Astrocyte (in vitro differentiated cells and primary cell): ENCODE measurements at regions not wholly inside any gene's neighbourhood (a gene's known extent, or its start where the extent isn't known, plus 50 kb on each side); places are given as distances from the start of the nearest gene placed in this dataset.

Experiments used
- DNase-seq: peaks from one replicate; pipeline ENCODE4 v3.0.0-alpha.2; 2010; ENCODE audit warnings: low read depth
- FAIRE-seq: peaks from 2 replicates; lab custom pipeline; 2011; peaks lifted over from hg19 to GRCh38; lab: Jason Lieb, UNC
- H2AFZ ChIP-seq: 2 replicates; pipeline ENCODE4 v1.6.0; 2012; ENCODE audit warnings: low read depth, low read length, inconsistent platforms
- H3K27ac ChIP-seq: 2 replicates; pipeline ENCODE4 v1.5.1; 2011; ENCODE audit warnings: low read depth, low read length, inconsistent platforms
- H3K27me3 ChIP-seq: 2 replicates; pipeline ENCODE4 v1.6.0; 2011; ENCODE audit warnings: low read length, inconsistent platforms; ENCODE audit not compliant: insufficient read depth
- H3K36me3 ChIP-seq: 2 replicates; pipeline ENCODE4 v1.5.1; 2011; ENCODE audit warnings: low read length, inconsistent platforms; ENCODE audit not compliant: insufficient read depth
- H3K4me1 ChIP-seq: 2 replicates; pipeline ENCODE4 v1.5.1; 2011; ENCODE audit warnings: low read length, inconsistent platforms; ENCODE audit not compliant: insufficient read depth
- H3K4me2 ChIP-seq: 2 replicates; pipeline ENCODE4 v1.6.0; 2012; ENCODE audit warnings: low read length, inconsistent platforms
- H3K4me3 ChIP-seq: 2 replicates; pipeline ENCODE4 v1.5.1; 2011; ENCODE audit warnings: low read depth, mild to moderate bottlenecking, low read length, inconsistent platforms; ENCODE audit not compliant: insufficient read depth
- H3K79me2 ChIP-seq: 2 replicates; pipeline ENCODE4 v1.6.0; 2012; ENCODE audit warnings: mild to moderate bottlenecking, low read length, inconsistent platforms; ENCODE audit not compliant: insufficient read depth
- H3K9ac ChIP-seq: 2 replicates; pipeline ENCODE4 v1.6.0; 2012; ENCODE audit warnings: mild to moderate bottlenecking, low read length, inconsistent platforms
- H3K9me3 ChIP-seq: 2 replicates; pipeline ENCODE4 v1.5.1; 2012; ENCODE audit warnings: low read depth, mild to moderate bottlenecking, low read length, inconsistent platforms; ENCODE audit not compliant: insufficient read depth
- H4K20me1 ChIP-seq: 2 replicates; pipeline ENCODE4 v1.6.0; 2012; ENCODE audit warnings: low read length, inconsistent platforms; ENCODE audit not compliant: insufficient read depth
- H3K27ac Mint-ChIP-seq: one replicate; pipeline ENCODE4 v1.8.0; 2021; ENCODE audit warnings: mild to moderate bottlenecking, mixed read lengths; ENCODE audit not compliant: unreplicated experiment
- H3K27me3 Mint-ChIP-seq: one replicate; pipeline ENCODE4 v1.8.0; 2021; ENCODE audit warnings: low read depth, mixed read lengths; ENCODE audit not compliant: unreplicated experiment
- H3K36me3 Mint-ChIP-seq: one replicate; pipeline ENCODE4 v1.8.0; 2021; ENCODE audit warnings: low read depth, mixed read lengths; ENCODE audit not compliant: unreplicated experiment
- H3K4me1 Mint-ChIP-seq: one replicate; pipeline ENCODE4 v1.8.0; 2021; ENCODE audit warnings: low read depth, mixed read lengths; ENCODE audit not compliant: unreplicated experiment
- H3K4me3 Mint-ChIP-seq: one replicate; pipeline ENCODE4 v1.8.0; 2021; ENCODE audit warnings: mild to moderate bottlenecking, moderate library complexity, mixed read lengths; ENCODE audit not compliant: unreplicated experiment
- H3K9me3 Mint-ChIP-seq: one replicate; pipeline ENCODE4 v1.8.0; 2021; ENCODE audit warnings: mild to moderate bottlenecking, mixed read lengths; ENCODE audit not compliant: unreplicated experiment
- CTCF ChIP-seq: IDR thresholded peaks from 2 replicates; pipeline ENCODE4 v1.5.1; 2011; ENCODE audit warnings: low read depth, mild to moderate bottlenecking, inconsistent platforms, low read length, moderate library complexity; ENCODE audit not compliant: insufficient read depth
- EZH2 ChIP-seq: IDR thresholded peaks from 2 replicates; pipeline ENCODE4 v1.6.1; 2012; ENCODE audit warnings: mild to moderate bottlenecking, low read length, inconsistent platforms; ENCODE audit not compliant: insufficient read depth

GRCh38 chr4:13766761-13767540 lies 139.4 kb upstream of the BOD1L1 start:
- no peak overlapping the region for H3K27ac Mint-ChIP-seq
- H3K4me2 ChIP-seq = no peak overlapping the region
- peaks cover 12% of the 10 kb centered on the region for H3K9me3 Mint-ChIP-seq
- no peak for FAIRE-seq
- peaks cover 5% of the 10 kb centered on the region for H3K27me3 Mint-ChIP-seq
- no peak for DNase-seq
- no peak for TF ChIP-seq EZH2
- TF ChIP-seq CTCF = no peak
- no peaks in the 10 kb centered on the region for H3K9me3 ChIP-seq
- no peak overlapping the region for H3K27ac ChIP-seq
- no peak overlapping the region for H3K9ac ChIP-seq
- H3K4me3 ChIP-seq = no peak overlapping the region
- H3K36me3 ChIP-seq = no peaks in the 10 kb centered on the region
- no peak overlapping the region for H2AFZ ChIP-seq
- H4K20me1 ChIP-seq = no peaks in the 10 kb centered on the region
- no peaks in the 10 kb centered on the region for H3K79me2 ChIP-seq
- H3K27me3 ChIP-seq = no peaks in the 10 kb centered on the region
- no peaks in the 10 kb centered on the region for H3K4me1 Mint-ChIP-seq
- H3K4me3 Mint-ChIP-seq = no peak overlapping the region
- H3K36me3 Mint-ChIP-seq = no peaks in the 10 kb centered on the region
- no peaks in the 10 kb centered on the region for H3K4me1 ChIP-seq

GRCh38 chr4:13777341-13777740 lies 149.8 kb upstream of the BOD1L1 start:
- H3K27me3 ChIP-seq = no peaks in the 10 kb centered on the region
- H3K4me1 ChIP-seq = no peaks in the 10 kb centered on the region
- no peak overlapping the region for H3K27ac ChIP-seq
- H3K27ac Mint-ChIP-seq = no peak overlapping the region
- no peak overlapping the region for H3K9ac ChIP-seq
- FAIRE-seq (no peak), DNase-seq (no peak)
- H2AFZ ChIP-seq = no peak overlapping the region
- H3K4me3 Mint-ChIP-seq = no peak overlapping the region
- H3K36me3 Mint-ChIP-seq = no peaks in the 10 kb centered on the region
- TF ChIP-seq CTCF (no peak), EZH2 (no peak)
- H3K4me3 ChIP-seq = no peak overlapping the region
- peaks cover 14% of the 10 kb centered on the region for H3K9me3 Mint-ChIP-seq
- no peaks in the 10 kb centered on the region for H3K36me3 ChIP-seq
- H3K4me1 Mint-ChIP-seq = no peaks in the 10 kb centered on the region
- no peaks in the 10 kb centered on the region for H3K9me3 ChIP-seq
- H3K27me3 Mint-ChIP-seq = peaks cover 1% of the 10 kb centered on the region
- no peak overlapping the region for H3K4me2 ChIP-seq
- H4K20me1 ChIP-seq = no peaks in the 10 kb centered on the region
- H3K79me2 ChIP-seq = no peaks in the 10 kb centered on the region

- TF ChIP-seq CTCF (no peak), EZH2 (no peak)
- FAIRE-seq (no peak), DNase-seq (no peak)
- Histone ChIP-seq H3K27ac (no peak overlapping the region), H2AFZ (no peak overlapping the region), H3K9me3 (no peaks in the 10 kb centered on the region), H3K9ac (no peak overlapping the region), H3K79me2 (no peaks in the 10 kb centered on the region), H3K4me2 (no peak overlapping the region), H3K27me3 (no peaks in the 10 kb centered on the region), H3K4me3 (no peak overlapping the region), H4K20me1 (no peaks in the 10 kb centered on the region), H3K36me3 (no peaks in the 10 kb centered on the region), H3K4me1 (no peaks in the 10 kb centered on the region)
- H3K36me3 Mint-ChIP-seq = peaks cover 2% of the 10 kb centered on the region
- H3K27ac Mint-ChIP-seq = no peak overlapping the region
- no peak overlapping the region for H3K4me3 Mint-ChIP-seq
- peaks cover 2% of the 10 kb centered on the region for H3K4me1 Mint-ChIP-seq
- peaks cover 1% of the 10 kb centered on the region for H3K27me3 Mint-ChIP-seq
- peaks cover 14% of the 10 kb centered on the region for H3K9me3 Mint-ChIP-seq
Measured at GRCh38 chr4:13778367-13778766, 150.8 kb upstream of the BOD1L1 start.
